ENCODE measurements at regions not wholly inside any gene's neighbourhood (a gene's known extent, or its start where the extent isn't known, plus 50 kb on each side); places are given as distances from the start of the nearest gene placed in this dataset.

- DNase-seq (ENCODE audit: low read depth, low spot score), result no peak
- Mint-ChIP-seq H3K27me3 (ENCODE audit: low read depth) (no peaks in the 10 kb centered on the region), H3K36me3 (ENCODE audit: low read depth) (peaks cover 3% of the 10 kb centered on the region), H3K27ac (ENCODE audit: unreplicated experiment) (no peak overlapping the region), H3K4me1 (no peaks in the 10 kb centered on the region), H3K4me3 (no peak overlapping the region), H3K9me3 (no peaks in the 10 kb centered on the region)
- TF ChIP-seq CTCF (conservative IDR thresholded peaks at IDR 0.05), result no peak
Observed at GRCh38 chr2:23268467-23269263, 116.3 kb upstream of the KLHL29 start.

- DNase-seq (ENCODE audit: low read depth, low spot score), result no peak
- Mint-ChIP-seq H3K4me1 (no peaks in the 10 kb centered on the region), H3K4me3 (no peak overlapping the region), H3K9me3 (no peaks in the 10 kb centered on the region), H3K27ac (ENCODE audit: unreplicated experiment) (no peak overlapping the region), H3K36me3 (ENCODE audit: low read depth) (peaks cover 3% of the 10 kb centered on the region), H3K27me3 (ENCODE audit: low read depth) (no peaks in the 10 kb centered on the region)
- TF ChIP-seq CTCF (conservative IDR thresholded peaks at IDR 0.05), result no peak
Observed at GRCh38 chr2:23269747-23270146, 115.2 kb upstream of the KLHL29 start.

GRCh38 chr2:23270810-23271209, 114.2 kb upstream of the KLHL29 start:
- DNase-seq (ENCODE audit: low read depth, low spot score), result no peak
- no peak overlapping the region for H3K4me3 Mint-ChIP-seq
- TF ChIP-seq CTCF (conservative IDR thresholded peaks at IDR 0.05), result no peak
- H3K27ac Mint-ChIP-seq (ENCODE audit: unreplicated experiment), result no peak overlapping the region
- H3K27me3 Mint-ChIP-seq (ENCODE audit: low read depth), result no peaks in the 10 kb centered on the region
- no peaks in the 10 kb centered on the region for H3K9me3 Mint-ChIP-seq
- H3K4me1 Mint-ChIP-seq, result no peaks in the 10 kb centered on the region
- H3K36me3 Mint-ChIP-seq (ENCODE audit: low read depth), result peaks cover 3% of the 10 kb centered on the region

GRCh38 chr2:23271230-23271629, 113.7 kb upstream of the KLHL29 start:
- peaks cover 3% of the 10 kb centered on the region for H3K36me3 Mint-ChIP-seq (ENCODE audit: low read depth)

GRCh38 chr2:23273786-23274185, 111.2 kb upstream of the KLHL29 start:
- Mint-ChIP-seq H3K27ac (ENCODE audit: unreplicated experiment) (no peak overlapping the region), H3K4me1 (no peaks in the 10 kb centered on the region), H3K36me3 (ENCODE audit: low read depth) (peaks cover 3% of the 10 kb centered on the region), H3K9me3 (no peaks in the 10 kb centered on the region), H3K27me3 (ENCODE audit: low read depth) (no peaks in the 10 kb centered on the region), H3K4me3 (no peak overlapping the region)
- TF ChIP-seq CTCF (conservative IDR thresholded peaks at IDR 0.05), result no peak
- no peak for DNase-seq (ENCODE audit: low read depth, low spot score)

More at GRCh38 chr2:23271230-23271629, 113.7 kb upstream of the KLHL29 start:
- Mint-ChIP-seq H3K27me3 (ENCODE audit: low read depth) (no peaks in the 10 kb centered on the region), H3K27ac (ENCODE audit: unreplicated experiment) (no peak overlapping the region), H3K9me3 (no peaks in the 10 kb centered on the region), H3K4me3 (no peak overlapping the region), H3K4me1 (no peaks in the 10 kb centered on the region)
- no peak for DNase-seq (ENCODE audit: low read depth, low spot score)
- no peak for TF ChIP-seq CTCF (conservative IDR thresholded peaks at IDR 0.05)

Measured in neural crest cell (in vitro differentiated cells).